ENCODE measurements at regions not wholly inside any gene's neighbourhood (a gene's known extent, or its start where the extent isn't known, plus 50 kb on each side); places are given as distances from the start of the nearest gene placed in this dataset.

- DNase-seq (ENCODE audit: low read depth): no peak
- TF ChIP-seq CTCF (conservative IDR thresholded peaks at IDR 0.05; ENCODE audit: low read length): no peak
- no peak overlapping the region for H3K4me3 ChIP-seq (ENCODE audit: low read length)
Measured at GRCh38 chr13:44024167-44024845, 144.6 kb downstream of the LACC1 start.

- no peak for TF ChIP-seq CTCF (conservative IDR thresholded peaks at IDR 0.05; ENCODE audit: low read length)
- no peak overlapping the region for H3K4me3 ChIP-seq (ENCODE audit: low read length)
- DNase-seq (ENCODE audit: low read depth): no peak
Measured at GRCh38 chr13:44024846-44025195, 145.1 kb downstream of the LACC1 start.

GRCh38 chr13:44026194-44026593 lies 146.5 kb downstream of the LACC1 start:
- DNase-seq (ENCODE audit: low read depth): no peak
- no peak for TF ChIP-seq CTCF (conservative IDR thresholded peaks at IDR 0.05; ENCODE audit: low read length)
- no peak overlapping the region for H3K4me3 ChIP-seq (ENCODE audit: low read length)

GRCh38 chr13:44028734-44029133 lies 149.0 kb downstream of the LACC1 start:
- H3K4me3 ChIP-seq (ENCODE audit: low read length): no peak overlapping the region
- TF ChIP-seq CTCF (conservative IDR thresholded peaks at IDR 0.05; ENCODE audit: low read length): no peak
- no peak for DNase-seq (ENCODE audit: low read depth)

GRCh38 chr13:44030615-44031014 lies 150.9 kb downstream of the LACC1 start:
- H3K4me3 ChIP-seq (ENCODE audit: low read length): no peak overlapping the region
- TF ChIP-seq CTCF (conservative IDR thresholded peaks at IDR 0.05; ENCODE audit: low read length): no peak
- no peak for DNase-seq (ENCODE audit: low read depth)

GRCh38 chr13:44031555-44031954 lies 151.9 kb downstream of the LACC1 start:
- H3K4me3 ChIP-seq (ENCODE audit: low read length): no peak overlapping the region
- TF ChIP-seq CTCF (conservative IDR thresholded peaks at IDR 0.05; ENCODE audit: low read length): no peak
- DNase-seq (ENCODE audit: low read depth): no peak

- TF ChIP-seq CTCF (conservative IDR thresholded peaks at IDR 0.05; ENCODE audit: low read length): no peak
- DNase-seq (ENCODE audit: low read depth): no peak
Measured at GRCh38 chr13:44032802-44033201, 153.1 kb downstream of the LACC1 start.

More at GRCh38 chr13:44032802-44033201, 153.1 kb downstream of the LACC1 start:
- H3K4me3 ChIP-seq (ENCODE audit: low read length): no peak overlapping the region

Measured in AG10803 (cell line).